GM12878 (cell line): ENCODE measurements at regions not wholly inside any gene's neighbourhood (a gene's known extent, or its start where the extent isn't known, plus 50 kb on each side); places are given as distances from the start of the nearest gene placed in this dataset.

Source experiments
- ATAC-seq: fragments of 200-7000 bp; cut with Tn5 transposase; 3 replicates; pipeline ENCODE4 v1.9.1; 2020; ENCODE audit warnings: mild to moderate bottlenecking, moderate library complexity
- BruUV-seq: library from RNA; stranded (reverse); fragments of 400-500 nt; replicated peaks from 2 replicates; lab custom pipeline; 2021; lab: Mats Ljungman, UMichigan
- CTCF ChIA-PET: fragments of 300-600 bp; sonication (Branson Sonifier 250); formaldehyde crosslinking; extraction: SDS; loops from one replicate; lab custom pipeline; 2021; ENCODE audit warnings: inconsistent platforms; lab: Yijun Ruan, JAX
- POLR2A ChIA-PET: fragments of 350-600 bp; formaldehyde crosslinking; extraction: SDS; loops from one replicate; lab custom pipeline; 2021; ENCODE audit warnings: inconsistent platforms; lab: Charles Lee
- RAD21 ChIA-PET: fragments of 300-600 bp; sonication (Branson Sonifier 250); formaldehyde crosslinking; loops from one replicate; lab custom pipeline; 2023; ENCODE audit warnings: antibody characterized with exemption; ENCODE audit not compliant: unreplicated experiment; lab: Charles Lee
- SMC1A ChIA-PET: fragments of 300-600 bp; sonication (Branson Sonifier 250); formaldehyde crosslinking; loops from one replicate; lab custom pipeline; 2023; ENCODE audit not compliant: unreplicated experiment, uncharacterized antibody; lab: Charles Lee
- DNase-seq: peaks from one replicate; pipeline ENCODE4 v3.0.0-alpha.2; 2011; ENCODE audit warnings: low read depth, low spot score
- FAIRE-seq: peaks from 3 replicates; lab custom pipeline; 2011; peaks lifted over from hg19 to GRCh38; lab: Jason Lieb, UNC
- H2AFZ ChIP-seq: 2 replicates; pipeline ENCODE4 v1.6.0; 2011; ENCODE audit warnings: low read depth, low read length, control low read depth; ENCODE audit not compliant: control insufficient read depth
- H3K27ac ChIP-seq: 2 replicates; pipeline ENCODE4 v1.5.1; 2011; ENCODE audit warnings: control low read depth; ENCODE audit not compliant: control insufficient read depth, insufficient read depth
- H3K27me3 ChIP-seq, 2 experiments: replicated peaks in 1 of 2; 2 replicates each; pipeline versions ENCODE4 v1.6.0 to v1.6.1; 2011; ENCODE audit warnings: low read length in 1 of 2; ENCODE audit not compliant: control insufficient read depth in 2 of 2, insufficient read depth in 2 of 2
- H3K36me3 ChIP-seq, 2 experiments: 2 replicates each; pipeline ENCODE4 v1.5.1; 2011; ENCODE audit warnings: low read length in 1 of 2; ENCODE audit not compliant: control insufficient read depth in 2 of 2, insufficient read depth in 2 of 2
- H3K4me1 ChIP-seq: 2 replicates; pipeline ENCODE4 v1.6.1; 2011; ENCODE audit warnings: mild to moderate bottlenecking, low read length, moderate library complexity, mixed read lengths; ENCODE audit not compliant: control insufficient read depth, insufficient read depth
- H3K4me2 ChIP-seq: 2 replicates; pipeline ENCODE4 v1.6.0; 2011; ENCODE audit warnings: control low read depth; ENCODE audit not compliant: control insufficient read depth, insufficient read depth
- H3K4me3 ChIP-seq: fragments of 200-600 bp; sonication (generic); 2 replicates; pipeline ENCODE4 v1.5.1; 2016
- H3K79me2 ChIP-seq: 2 replicates; pipeline ENCODE4 v1.6.0; 2011; ENCODE audit warnings: low read length; ENCODE audit not compliant: control insufficient read depth, insufficient read depth
- H3K9ac ChIP-seq: 2 replicates; pipeline ENCODE4 v1.8.0; 2011; ENCODE audit warnings: low read length, control low read depth, mixed read lengths; ENCODE audit not compliant: control insufficient read depth, insufficient read depth
- H3K9me3 ChIP-seq: replicated peaks from 3 replicates; pipeline ENCODE4 v1.5.1; 2011; ENCODE audit warnings: mild to moderate bottlenecking, low read length; ENCODE audit not compliant: control insufficient read depth, insufficient read depth
- H4K20me1 ChIP-seq: 2 replicates; pipeline ENCODE4 v1.6.0; 2011; ENCODE audit not compliant: control insufficient read depth, insufficient read depth
- CEBPZ ChIP-seq: fragments of 150-350 bp; IDR thresholded peaks from 2 replicates; pipeline ENCODE4 v1.6.1; 2016; ENCODE audit warnings: low read depth, low read length
- IRF3 ChIP-seq: fragments of 450-650 bp; IDR thresholded peaks from 2 replicates; pipeline ENCODE4 v1.6.1; 2014; ENCODE audit warnings: mild to moderate bottlenecking
- MTA2 ChIP-seq: fragments of 450-650 bp; IDR thresholded peaks from 2 replicates; pipeline ENCODE4 v1.6.1; 2016; ENCODE audit warnings: low read depth, mild to moderate bottlenecking, moderate library complexity
- NKRF ChIP-seq: fragments of 450-650 bp; conservative IDR thresholded peaks from 2 replicates; pipeline ENCODE4 v1.6.1; 2017; ENCODE audit warnings: mild to moderate bottlenecking, moderate library complexity
- NR2C2 ChIP-seq: IDR thresholded peaks from 2 replicates; pipeline ENCODE4 v1.6.1; 2011; ENCODE audit warnings: borderline replicate concordance, low read depth; ENCODE audit not compliant: control insufficient read depth, insufficient read length
- NRF1 ChIP-seq: conservative IDR thresholded peaks from 2 replicates; pipeline ENCODE4 v1.6.1; 2011; ENCODE audit warnings: mild to moderate bottlenecking, low read depth, low read length, improper control_type of control experiment
- REST ChIP-seq: IDR thresholded peaks from 2 replicates; pipeline ENCODE4 v1.6.1; 2012; ENCODE audit warnings: mild to moderate bottlenecking, low read depth, low read length
- WGBS: methylation state at CpG from one replicate; pipeline ENCODE4 v1.1.6; 2016; ENCODE audit warnings: low lambda C conversion rate; ENCODE audit not compliant: insufficient replicate concordance, insufficient coverage; ENCODE audit errors: missing lambda C conversion rate; 5-methylcytosine and 5-hydroxymethylcytosine counted together
- in situ Hi-C: fragments of 300-500 bp; cut with MboI; formaldehyde crosslinking; loops from 9 replicates; pipeline ENCODE4 v1.14.3; 2018; ENCODE audit warnings: mixed read lengths
- intact Hi-C: fragments of 100-400 bp; cut with micrococcal nuclease; formaldehyde crosslinking; loops from one replicate; pipeline ENCODE4 v1.14.2; 2022; ENCODE audit not compliant: unreplicated experiment

DNA sequence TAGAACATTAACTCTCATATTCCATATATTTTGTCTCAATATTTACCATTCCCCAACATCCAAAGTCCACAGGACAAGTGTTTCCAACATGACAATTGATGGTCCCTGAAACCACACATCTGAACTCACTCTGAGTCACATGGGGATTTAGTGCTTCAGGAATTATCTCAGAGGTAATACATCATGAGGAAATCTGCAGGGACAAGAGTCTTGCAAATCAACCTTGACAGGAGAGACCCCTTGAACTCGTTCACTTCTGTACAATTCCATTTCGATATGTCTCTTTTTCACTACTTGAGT, 119.7 kb upstream of the ABCA1 start (continued):
- no peak for TF ChIP-seq NKRF
- no peak for TF ChIP-seq NRF1

DNA sequence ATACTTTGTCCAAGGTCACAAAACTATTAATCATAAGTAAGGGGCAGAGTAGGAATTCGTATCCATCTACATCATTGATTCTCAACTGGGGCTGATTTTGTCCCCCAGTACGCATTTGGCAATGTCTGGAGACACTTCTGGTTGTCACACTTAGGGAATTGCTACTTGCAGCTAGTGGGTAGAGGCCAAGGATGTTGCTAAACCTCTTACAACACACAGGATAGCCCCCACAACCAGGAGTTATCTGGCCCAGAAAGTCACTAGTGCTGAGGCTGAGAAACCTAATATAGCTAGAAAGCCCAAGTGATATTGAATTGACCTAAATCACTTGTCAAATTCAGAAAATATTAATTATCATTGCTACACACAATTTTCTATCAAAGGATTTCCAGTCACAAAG, 120.4 kb upstream of the ABCA1 start:
- POLR2A ChIA-PET: no interaction called here
- intact Hi-C loops: no loop called here
- no peak overlapping the region for H2AFZ ChIP-seq
- H4K20me1 ChIP-seq: no peaks in the 10 kb centered on the region
- no peak for TF ChIP-seq CEBPZ
- TF ChIP-seq NR2C2: no peak
- TF ChIP-seq MTA2: no peak
- TF ChIP-seq IRF3: no peak
- TF ChIP-seq REST: no peak
- TF ChIP-seq NKRF: no peak
- TF ChIP-seq, all 136 proteins: peak for 0
- RAD21 ChIA-PET: no interaction called here
- no peak overlapping the region for H3K9ac ChIP-seq
- no peaks in the 10 kb centered on the region for H3K36me3 ChIP-seq
- DNase-seq (no peak), ATAC-seq (no peak), FAIRE-seq (no peak)
- no peak overlapping the region for H3K4me2 ChIP-seq
- H3K27me3 ChIP-seq: no peaks in the 10 kb centered on the region
- no peak overlapping the region for H3K27ac ChIP-seq
- no peaks in the 10 kb centered on the region for H3K79me2 ChIP-seq
- 0% methylated on average over 2 of the region's 2 CpGs for WGBS
- SMC1A ChIA-PET: no interaction called here
- no peaks in the 10 kb centered on the region for H3K9me3 ChIP-seq
- in situ Hi-C loops: no loop called here
- no peaks in the 10 kb centered on the region for H3K4me1 ChIP-seq
- no peak overlapping the region for H3K4me3 ChIP-seq
- BruUV-seq: no TSS peak
- CTCF ChIA-PET: no interaction called here
